Activated CD8-positive, alpha-beta memory T cell treated with anti-CD3 and anti-CD28 coated beads for 4 hours (primary cell): ENCODE measurements at regions not wholly inside any gene's neighbourhood (a gene's known extent, or its start where the extent isn't known, plus 50 kb on each side); places are given as distances from the start of the nearest gene placed in this dataset.
"Not testable (repeated sequence)": the region's sequence is repeated elsewhere in the genome, so short reads cannot be mapped to it uniquely, and the experiment has no call there.

Experiments
- DNase-seq, 2 donors: peaks; one replicate each; pipeline ENCODE4 v3.0.0-alpha.2; 2020; ENCODE audit warnings: low read depth in 2 of 2

DNA sequence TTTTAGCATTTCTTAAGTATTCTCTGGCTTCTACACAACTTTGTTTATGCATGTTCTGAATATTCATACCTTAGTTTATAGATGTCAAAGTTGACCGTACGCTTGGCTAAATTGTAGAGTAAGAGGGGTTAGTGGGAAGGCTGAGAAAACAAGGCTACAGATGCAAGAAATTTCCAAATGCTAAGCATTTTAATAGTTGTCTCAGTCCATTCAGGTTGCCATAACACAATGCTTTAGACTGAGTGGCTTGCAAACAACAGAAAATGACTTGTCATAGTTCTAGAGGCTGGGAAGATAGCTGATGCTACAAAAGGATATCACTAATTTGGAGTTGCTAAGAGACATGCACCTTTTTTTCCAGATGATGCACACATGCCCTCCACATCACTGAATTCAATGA is 53.0 kb upstream of the C1QTNF3 start:
- DNase-seq: not testable (repeated sequence)

DNA sequence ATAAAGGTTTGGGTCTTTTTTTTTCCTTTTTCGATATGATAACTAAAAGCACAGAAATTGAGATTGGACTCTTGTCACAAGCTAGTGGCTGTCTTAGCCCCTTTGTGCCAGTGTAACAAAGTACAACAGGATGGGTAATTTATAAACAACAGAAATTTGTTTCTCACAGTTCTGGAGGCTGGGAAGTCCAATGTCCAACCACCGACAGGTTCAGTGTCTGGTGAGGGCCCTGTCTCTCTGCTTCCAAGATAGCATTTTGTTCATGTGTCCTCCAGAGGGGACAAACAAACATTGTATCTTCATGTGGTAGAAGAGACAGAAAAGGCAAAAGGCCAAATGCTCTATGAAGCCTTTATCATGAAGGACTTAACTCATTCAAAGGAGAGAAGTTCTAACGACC is 56.9 kb upstream of the C1QTNF3 start:
- DNase-seq: not testable (repeated sequence)

DNA sequence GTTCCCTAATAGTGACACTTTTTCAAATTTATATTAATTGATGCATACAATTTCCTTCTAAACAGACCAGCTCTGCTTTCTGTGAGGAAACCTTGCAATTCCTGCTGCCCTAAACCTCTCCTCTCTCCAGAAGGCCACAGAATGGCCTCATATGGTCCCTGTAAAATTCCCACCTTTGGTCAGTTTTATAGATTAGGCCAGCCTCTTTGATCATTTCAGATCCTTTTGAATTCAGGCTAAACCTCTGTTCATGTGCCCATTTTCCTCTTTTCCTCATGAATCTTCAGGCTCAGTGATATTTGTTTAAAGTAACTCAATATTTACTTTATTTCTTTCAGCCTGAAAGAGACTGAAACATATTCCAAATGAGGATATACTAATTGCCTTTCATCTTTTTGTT is 58.6 kb upstream of the C1QTNF3 start:
- DNase-seq: not testable (repeated sequence)

DNA sequence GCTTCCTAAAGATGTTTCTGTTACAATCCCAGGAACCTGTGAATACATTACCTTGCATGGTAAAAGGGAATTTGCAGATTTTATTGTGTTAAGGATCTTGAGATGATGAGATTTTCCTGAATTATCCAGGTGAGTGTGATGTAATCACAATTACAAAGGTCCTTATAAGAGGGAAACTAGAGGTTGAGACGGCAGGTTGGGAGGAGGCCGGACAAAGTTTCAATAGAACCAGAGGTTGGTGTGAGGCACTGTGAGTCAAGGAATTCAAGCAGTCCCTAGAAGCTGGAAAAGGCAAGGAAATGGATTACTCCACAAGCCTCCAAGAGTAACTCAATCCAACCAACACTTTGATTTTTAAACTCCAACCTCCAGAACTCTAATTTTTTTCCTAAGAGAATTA is 65.9 kb upstream of the C1QTNF3 start:
- not testable (repeated sequence) for DNase-seq

DNA sequence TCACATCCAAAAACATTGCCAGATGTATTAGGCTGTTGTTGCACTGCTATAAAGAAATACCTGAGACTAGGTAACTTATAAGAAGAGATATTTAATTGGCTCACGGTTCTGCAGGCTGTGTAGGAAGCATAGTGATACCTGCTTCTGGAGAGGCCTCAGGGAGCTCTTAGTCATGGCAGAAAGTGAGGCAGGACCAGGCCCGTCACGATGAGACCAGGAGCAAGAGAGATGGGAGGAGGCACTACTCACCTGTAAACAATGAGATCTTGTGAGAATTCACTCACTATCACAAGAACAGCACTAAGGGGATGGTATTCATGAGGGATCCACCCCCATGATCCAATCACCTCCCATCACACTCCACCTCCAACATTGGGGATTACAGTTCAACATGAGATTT is 81.3 kb upstream of the C1QTNF3 start:
- DNase-seq: not testable (repeated sequence)

DNA sequence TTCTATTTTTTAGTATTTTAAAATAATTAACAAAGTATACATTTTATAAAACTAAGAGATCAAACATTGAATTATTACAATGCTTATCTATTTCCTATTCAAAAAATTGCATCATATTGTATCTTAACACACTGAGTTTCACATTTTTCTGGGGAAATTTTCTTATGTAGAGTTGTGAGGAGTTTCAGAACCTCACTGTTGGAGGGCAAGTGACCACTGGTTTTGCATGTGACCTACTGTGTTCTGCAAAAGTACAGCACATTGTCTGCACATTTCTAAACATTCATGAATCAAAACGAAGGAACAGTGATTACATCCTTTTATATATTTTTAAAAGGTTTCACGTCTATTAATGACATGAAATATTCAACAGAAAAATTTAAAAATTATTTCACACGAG is 82.3 kb upstream of the C1QTNF3 start:
- DNase-seq: not testable (repeated sequence)

DNA sequence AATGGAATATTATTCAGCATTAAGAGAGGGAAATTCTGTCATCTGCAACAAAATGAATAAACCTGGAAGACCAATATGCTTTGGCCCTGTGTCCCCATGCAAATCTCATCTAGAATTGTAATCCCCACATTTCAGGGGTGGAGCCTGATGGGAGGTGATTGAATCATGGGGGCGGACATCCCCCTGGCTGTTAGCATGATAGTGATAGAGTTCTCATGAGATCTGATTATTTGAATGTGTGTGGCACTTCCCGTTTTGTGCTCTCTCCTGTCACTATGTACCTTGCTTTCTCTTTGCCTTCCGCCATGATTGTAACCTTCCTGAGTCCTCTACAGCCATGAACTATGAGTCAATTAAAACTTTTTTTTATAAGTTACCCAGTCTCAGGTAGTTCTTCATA is 83.7 kb upstream of the C1QTNF3 start:
- not testable (repeated sequence) for DNase-seq

DNA sequence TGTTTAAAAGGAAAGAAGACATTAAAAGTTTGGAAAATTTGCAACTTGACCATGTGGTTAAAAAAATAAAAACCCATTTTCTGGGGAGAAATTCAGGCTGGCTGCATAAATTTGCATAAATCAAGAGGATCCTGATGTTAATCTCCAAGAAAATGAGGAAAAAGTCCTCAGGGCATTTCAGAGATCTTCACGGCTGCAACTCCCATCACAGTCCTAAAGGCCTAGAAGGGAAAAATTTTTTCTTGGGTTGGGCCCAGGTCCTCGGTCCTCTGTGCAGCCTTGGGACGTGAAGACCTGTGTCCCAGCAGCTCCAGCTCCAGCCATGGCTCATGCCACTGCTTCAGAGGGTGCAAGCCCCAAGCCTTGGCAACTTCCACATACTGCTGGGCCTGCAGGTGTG is 84.8 kb upstream of the C1QTNF3 start:
- DNase-seq: not testable (repeated sequence)

DNA sequence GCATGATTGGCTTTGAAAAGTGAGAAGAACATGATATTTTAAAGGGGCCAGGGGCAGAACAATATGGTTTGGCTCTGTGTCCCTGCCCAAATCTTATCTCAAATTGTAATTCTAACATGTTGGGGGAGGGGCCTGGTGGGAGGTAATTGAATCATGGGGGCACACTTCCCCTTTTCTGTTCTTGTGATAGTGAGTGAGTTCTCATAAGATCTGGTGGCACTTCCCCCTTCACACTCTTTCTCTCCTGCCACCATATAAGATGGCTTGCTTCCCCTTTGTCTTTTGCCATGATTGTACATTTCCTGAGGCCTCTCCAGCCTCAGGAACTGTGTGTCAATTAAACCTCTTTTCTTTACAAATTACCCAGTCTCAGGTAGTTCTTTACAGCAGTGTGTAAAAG is 85.9 kb upstream of the C1QTNF3 start:
- DNase-seq: not testable (repeated sequence)

DNA sequence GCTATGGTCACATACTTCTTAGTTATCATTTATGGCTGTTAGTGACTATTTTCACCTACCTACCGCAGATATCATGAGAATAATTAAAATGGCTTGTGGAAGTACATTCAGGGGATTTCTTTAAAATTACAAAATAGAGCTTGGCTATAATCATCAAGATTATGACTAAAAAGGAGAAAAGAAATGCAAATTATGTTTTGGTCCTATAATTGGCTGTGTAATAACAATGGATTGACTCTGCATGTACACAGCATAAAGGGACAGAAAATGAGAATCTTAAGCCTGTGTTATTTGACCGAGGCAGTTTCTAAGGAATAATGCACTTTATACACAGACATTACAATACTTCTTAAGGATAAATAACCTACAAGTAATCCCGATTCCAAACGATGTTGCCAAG is 112.0 kb upstream of the C1QTNF3 start:
- not testable (repeated sequence) for DNase-seq

DNA sequence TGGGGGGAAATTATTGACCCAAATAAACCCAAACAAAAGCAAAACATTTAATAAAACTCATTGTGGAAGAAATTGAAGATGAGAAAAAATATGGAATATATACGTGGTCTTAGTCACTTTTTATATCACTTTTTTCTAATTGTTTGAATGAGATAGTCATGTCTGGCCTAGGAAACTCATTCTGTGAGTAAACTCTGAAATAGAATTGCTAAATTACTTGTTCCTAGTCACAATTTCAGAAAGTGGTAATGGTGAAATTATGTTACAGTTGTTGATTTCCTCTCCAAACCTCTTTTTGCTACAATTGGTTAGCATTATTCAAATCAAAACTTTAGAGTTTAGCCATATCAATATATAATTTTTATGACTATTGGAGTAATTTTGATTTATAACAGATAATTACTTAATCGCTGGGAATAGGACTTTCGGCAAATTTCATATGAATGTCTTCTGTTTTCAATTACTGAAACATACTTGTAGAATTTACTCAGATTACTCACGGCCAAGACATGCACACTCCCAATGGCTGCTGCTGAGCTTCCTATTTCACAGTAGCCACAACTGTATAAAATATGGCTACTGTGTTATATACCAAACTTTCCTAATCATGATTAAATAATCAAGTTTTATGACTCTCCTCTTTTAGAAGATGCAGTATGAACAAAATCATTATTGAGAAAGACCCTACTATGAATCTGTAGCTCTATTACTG is 113.8 kb upstream of the C1QTNF3 start:
- DNase-seq: not testable (repeated sequence)

DNA sequence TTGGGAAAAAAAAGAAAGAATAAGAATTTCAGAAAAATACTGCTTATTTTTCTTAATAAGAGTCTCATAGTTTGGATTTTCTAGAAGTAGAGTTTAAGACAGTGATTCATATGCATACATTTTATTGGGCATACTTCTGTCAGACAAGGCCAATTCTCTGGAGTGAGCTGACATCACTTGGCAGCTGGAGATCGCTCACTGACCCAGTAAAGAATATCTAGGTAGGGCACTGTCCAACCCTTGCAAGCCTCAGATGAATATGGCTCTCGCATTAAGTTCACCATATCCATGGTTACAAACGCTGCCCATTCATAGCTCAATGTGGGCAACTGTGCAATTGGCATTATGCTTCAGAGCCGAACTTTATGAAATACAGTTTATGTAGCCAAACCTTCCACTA is 117.9 kb upstream of the C1QTNF3 start:
- not testable (repeated sequence) for DNase-seq

DNA sequence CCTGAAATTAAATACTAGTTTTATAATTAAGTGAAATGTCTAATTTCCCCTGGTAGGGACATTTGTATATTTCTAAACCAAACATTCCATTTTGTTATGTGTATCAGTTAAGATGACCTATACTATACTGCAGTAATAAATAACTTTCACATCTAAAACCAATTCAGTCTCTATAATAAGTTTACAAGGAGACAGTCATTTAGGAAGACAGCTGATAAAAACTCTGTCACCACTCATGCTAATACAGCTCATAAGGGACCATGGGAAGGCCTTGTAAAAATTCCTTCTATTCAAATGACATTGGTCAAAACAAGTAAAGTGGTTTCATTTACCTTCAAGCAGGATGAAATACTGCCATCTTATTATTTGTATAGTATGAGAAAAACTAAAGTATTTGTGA is 128.4 kb upstream of the C1QTNF3 start:
- not testable (repeated sequence) for DNase-seq

DNA sequence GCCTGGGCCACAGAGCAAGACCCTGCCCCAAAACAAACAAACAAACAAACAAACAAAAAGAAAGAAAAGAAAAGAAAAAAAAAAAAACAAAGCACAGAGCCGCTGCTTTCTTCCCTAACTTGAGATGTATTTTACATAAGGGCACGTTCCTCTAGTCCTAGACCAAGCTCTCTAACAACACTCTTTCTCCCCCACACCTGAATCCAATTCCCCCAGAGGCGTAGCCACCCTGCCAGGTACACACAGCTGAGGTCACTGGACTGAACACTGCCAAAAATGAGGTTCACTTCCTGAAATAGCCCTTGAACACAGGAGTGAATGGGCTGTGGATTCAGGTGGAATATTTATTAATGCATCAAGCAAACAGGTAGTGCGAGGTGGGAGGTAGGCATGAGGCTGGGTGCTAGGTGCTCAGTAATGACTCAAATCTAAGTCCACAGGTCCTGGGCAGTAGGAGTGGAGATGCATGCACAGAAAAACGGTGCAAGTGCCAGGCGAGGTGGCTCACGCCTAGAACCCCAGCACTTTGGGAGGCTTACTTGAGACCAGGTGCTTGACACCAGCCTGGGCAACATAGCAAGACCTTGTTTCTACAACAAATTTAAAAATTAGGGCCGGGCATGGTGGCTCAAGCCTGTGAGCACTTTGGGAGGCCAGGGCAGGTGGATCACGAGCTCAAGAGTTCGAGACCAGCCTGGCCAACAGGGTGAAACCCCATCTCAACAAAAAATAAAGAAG is 136.6 kb upstream of the C1QTNF3 start:
- DNase-seq: not testable (repeated sequence)

DNA sequence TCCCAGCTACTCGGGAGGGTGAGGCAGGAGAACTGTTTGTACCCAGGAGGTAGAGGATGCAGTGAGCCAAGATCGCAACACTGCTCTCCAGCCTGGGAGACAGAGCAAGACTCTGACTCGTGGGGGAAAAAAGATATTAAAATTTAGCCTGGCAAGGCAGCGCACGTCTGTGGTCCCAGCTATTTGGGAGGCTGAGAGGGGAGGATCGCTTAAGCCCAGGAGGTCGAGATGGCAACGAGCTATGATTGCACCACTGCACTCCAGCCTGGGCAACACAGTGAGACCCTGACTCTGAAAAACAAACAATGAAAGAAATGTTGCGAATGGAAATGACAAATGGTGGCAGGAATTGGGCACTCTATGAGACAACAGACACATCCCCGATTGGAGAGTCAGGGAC is 137.2 kb upstream of the C1QTNF3 start:
- DNase-seq: not testable (repeated sequence)

DNA sequence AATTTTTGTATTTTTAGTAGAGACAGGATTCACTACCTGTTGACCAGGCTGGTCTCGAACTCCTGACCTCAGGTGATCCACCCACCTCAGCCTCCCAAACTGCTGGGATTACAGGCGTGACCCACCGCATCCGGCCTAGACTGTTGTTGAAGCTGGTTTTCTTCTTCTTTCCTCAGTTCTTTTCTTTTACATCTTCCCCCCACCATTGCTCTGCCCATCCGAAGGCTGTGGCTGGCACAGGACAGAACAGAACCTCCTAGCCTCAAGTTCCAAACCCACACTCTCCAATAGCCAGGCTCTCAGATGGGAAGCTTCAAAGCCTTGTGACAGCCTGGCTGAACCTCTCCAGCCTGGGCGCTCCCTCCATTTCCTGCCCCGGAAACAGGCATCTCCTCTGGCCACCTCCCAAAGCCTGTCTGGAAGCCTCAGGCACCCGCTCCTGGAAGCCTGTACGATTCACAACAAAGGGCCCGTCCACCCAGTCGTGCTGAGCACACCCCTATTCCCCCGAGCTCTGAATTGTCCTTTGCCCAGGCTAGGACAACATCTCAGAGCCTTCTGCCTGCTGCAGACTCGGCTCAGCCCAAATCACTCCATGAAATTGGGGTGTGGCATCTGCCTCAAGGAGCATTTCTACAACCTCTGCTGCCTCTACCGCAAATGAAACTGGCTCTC is 138.1 kb upstream of the C1QTNF3 start:
- DNase-seq: not testable (repeated sequence)

DNA sequence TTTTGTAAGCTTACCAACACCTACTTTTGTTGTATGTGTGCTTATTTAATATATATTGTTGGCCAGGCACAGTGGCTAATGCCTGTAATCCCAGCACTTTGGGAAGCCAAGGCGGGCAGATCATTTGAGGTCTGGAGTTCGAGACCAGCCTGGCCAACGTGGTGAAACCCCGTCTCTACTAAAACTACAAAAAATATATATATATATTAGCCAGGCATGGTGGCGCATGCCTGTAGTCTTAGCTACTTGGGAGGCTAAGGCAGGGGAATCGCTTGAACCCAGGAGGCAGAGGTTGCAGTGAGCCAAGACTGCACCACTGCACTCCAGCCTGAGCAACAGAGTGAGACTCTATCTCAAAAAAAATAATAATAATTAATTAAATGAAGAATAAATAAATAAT is 142.0 kb upstream of the C1QTNF3 start:
- not testable (repeated sequence) for DNase-seq

DNA sequence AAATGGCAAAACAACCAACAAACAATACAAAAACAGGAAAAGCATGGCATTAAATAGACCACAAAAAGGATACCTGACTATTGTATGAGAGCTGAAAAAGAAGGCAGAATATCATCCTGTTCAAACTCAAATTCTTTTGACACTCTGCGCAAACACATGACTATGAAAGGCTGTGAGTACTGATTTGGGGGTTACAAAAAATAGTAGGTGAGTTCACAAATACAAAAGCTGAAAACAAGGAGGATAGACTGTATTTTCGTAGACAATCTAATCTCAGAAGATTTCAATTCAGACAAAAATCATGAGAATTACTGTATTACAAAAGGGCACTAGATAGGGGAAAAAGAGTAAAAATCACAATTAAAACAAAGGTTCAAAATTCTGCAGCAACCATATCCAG is 142.6 kb upstream of the C1QTNF3 start:
- not testable (repeated sequence) for DNase-seq

DNA sequence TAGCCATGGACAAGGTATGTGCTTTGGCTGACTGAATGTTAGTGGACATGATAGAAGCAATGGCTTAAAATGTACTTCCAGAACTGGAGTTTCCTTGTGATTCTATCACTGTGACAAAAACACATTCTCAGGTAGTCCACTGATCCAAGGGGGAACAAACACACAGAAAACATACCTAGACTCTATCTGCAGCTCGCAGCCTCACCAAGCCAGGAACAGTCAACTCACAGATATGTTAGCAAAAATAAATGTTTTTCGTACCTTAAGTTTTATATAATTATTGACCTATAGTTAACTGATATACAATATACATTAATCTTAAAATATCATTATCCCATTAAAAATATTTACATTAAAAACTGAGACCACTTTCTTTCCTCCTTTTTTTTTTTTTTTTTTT is 143.1 kb upstream of the C1QTNF3 start:
- DNase-seq: not testable (repeated sequence)

DNA sequence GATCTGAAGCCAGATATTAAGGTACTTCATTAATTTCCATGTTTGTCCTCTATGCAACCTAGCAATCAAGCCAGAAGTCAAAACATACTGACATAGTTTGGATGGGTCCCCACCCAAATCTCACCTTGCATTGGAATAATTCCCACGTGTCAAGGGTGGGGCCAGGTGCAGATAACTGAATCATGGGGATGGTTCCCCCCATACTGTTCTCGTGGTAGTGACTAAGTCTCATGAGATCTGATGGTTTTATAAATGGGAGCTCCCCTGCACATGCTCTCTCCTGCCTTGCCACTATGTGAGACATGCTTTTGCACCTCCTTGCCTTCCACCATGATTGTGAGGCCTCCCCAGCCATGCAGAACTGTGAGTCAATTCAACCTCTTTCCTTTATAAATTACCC is 143.9 kb upstream of the C1QTNF3 start:
- DNase-seq: not testable (repeated sequence)

DNA sequence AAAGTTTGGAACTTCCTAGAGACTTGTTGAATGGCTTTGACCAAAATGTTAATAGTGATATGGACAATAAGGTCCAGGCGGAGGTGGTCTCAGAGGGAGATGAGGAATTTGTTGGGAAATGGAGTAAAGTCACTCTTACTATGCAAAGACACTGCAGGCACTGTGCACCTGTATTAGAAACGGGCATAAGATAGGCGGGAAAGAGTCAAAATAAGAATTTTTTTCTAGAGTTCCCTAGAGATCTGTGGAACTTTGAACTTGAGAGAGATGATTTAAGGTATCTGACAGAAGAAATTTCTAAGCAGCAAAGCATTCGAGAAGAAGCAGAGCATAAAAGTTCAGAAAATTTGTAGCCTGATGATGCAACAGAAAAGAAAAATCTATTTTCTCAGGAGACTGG is 144.4 kb upstream of the C1QTNF3 start:
- not testable (repeated sequence) for DNase-seq

DNA sequence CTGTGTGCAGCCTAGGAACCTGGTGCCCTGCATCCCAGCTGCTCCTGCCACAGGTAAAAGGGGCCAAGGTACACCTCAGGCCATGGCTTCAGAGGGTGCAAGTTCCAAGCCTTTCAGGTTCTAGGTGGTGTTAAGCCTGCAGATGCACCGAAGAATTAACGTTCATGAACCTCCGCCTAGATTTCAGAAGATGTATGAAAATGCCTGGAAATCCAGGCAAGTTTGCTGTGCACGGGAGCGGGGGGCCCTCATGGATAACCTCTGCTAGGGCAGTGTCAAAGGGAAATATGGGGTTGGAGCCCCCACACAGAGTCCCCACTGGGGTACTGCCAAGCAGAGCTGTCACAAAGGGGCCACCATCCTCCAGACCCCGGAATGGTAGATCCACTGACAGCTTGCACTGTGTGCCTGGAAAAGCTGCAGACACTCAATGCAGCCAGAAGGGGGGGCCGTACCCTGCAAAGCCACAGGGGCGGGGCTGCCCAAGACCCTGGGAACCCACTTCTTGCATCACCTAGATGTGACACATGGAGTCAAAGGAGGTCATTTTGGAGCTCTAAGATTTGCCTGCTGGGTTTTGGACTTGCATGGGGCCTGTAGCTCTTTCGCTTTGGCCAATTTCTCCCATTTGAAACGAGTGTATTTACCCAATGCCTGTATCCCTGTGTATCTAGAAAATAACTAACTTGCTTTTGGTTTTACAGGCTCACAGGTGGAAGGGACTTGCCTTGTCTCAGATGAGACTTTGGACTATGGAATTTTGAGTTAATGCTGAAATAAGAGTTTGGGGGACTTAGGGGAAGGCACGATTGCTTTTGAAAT is 145.2 kb upstream of the C1QTNF3 start:
- not testable (repeated sequence) for DNase-seq
